ENCODE measurements at regions not wholly inside any gene's neighbourhood (a gene's known extent, or its start where the extent isn't known, plus 50 kb on each side); places are given as distances from the start of the nearest gene placed in this dataset.
A peak's percentile ranks its signal among the peaks of the same experiment; 100 is the strongest.

DNA sequence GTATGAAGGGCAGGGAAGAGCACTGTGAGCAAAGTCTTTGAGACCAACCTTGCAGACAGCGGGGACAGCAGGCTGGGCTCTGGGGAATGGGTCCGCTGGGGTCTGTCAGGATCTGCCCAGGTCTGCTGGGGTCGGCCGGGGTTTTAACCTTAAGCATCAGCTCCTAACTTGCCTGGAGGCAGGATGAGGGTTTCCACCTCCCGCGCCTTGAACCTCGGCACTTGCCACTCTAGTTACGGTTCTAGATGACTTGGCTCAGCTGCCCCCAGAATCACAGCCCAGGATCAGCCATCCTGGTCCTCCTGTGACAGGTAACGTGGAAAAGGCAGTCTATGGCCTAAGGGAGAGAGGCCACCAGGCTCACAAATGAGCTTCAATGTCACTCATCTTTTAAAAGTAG is 50.4 kb upstream of the CACUL1 start:
- intact Hi-C loops (cut with micrococcal nuclease), result no loop called here
- ATAC-seq (no peak), DNase-seq (no peak)
- H3K27ac ChIP-seq (ENCODE audit: low read depth, low read length), result no peak overlapping the region
- H3K4me1 Mint-ChIP-seq, result peaks cover 0 to 4% (median 0%) of the 10 kb centered on the region in 7 donors
- POLR2A ChIA-PET, result no interaction called here
- H3K4me1 ChIP-seq (ENCODE audit: control insufficient read depth in 2 of 2, insufficient read depth in 2 of 2, low read length in 2 of 2), result no peaks in the 10 kb centered on the region
- no peaks in the 10 kb centered on the region for H3K27me3 ChIP-seq (ENCODE audit: control insufficient read depth in 2 of 2, insufficient read depth in 2 of 2, low read length in 2 of 2)
- CTCF ChIA-PET, result no interaction called here
- H3K36me3 ChIP-seq (ENCODE audit: control insufficient read depth in 2 of 3, insufficient read depth in 3 of 3, low read length in 3 of 3), result no peaks in the 10 kb centered on the region
- H3K4me3 Mint-ChIP-seq, result no peak overlapping the region
- no peaks in the 10 kb centered on the region for H3K9me3 ChIP-seq (ENCODE audit: control insufficient read depth in 2 of 3, low read length in 3 of 3)
- no peak overlapping the region for H3K4me3 ChIP-seq (ENCODE audit: low read length)
- no peaks in the 10 kb centered on the region for H3K9me3 Mint-ChIP-seq
- no peak overlapping the region for H3K27ac Mint-ChIP-seq
- H3K36me3 Mint-ChIP-seq, result no peaks in the 10 kb centered on the region
- H3K27me3 Mint-ChIP-seq, result peaks cover 0 to 7% (median 3%) of the 10 kb centered on the region in 5 donors

DNA sequence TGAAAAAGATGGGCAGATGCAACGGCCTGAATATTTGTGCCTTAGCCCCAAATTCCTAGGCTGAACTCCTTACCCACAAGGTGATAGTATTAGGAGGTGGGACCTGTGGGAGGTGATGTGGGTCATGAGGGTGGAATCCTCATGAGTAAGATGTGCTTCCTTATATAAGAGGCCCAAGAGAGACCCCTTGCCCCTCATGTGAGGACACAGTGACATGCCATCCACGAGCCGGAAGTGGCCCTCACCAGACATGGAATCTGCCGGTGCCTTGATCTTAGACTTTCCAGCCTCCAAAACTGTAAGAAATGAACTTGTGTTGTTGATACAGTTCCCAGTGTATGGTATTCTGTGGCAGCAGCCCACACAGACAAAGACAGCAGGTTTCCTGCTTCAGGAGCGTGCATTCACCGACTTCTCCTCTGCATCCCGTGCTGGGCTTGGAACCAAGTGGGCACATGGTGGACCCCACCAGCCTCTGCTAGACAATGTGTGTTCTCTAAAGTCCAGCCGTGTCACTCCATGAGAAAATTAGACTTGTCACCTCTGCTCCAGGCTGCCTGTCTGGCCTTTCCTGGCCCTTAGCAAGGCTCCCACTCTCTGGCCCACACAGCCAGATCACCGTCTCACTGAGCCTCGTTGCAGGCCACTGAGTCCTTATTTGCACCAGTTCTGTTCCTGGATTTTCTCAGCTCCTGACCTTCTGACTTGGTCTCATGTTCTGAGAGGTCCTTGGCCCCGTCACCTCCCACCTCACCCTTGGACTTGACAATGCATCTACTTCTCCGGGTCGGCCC is 52.9 kb upstream of the CACUL1 start:
- Mint-ChIP-seq H3K9me3 (no peaks in the 10 kb centered on the region), H3K27ac (no peak overlapping the region), H3K4me3 (no peak overlapping the region), H3K27me3 (peaks cover 0 to 3% (median 0%) of the 10 kb centered on the region in 5 donors), H3K36me3 (no peaks in the 10 kb centered on the region), H3K4me1 (peaks cover 0 to 4% (median 0%) of the 10 kb centered on the region in 7 donors)
- CTCF ChIA-PET, result interaction anchor here (0.8 kb wide), 1 partner anchor 112 kb away, joined by 3 read pairs; no protein-coding TSS in a partner anchor
- Histone ChIP-seq H3K27me3 (ENCODE audit: control insufficient read depth in 2 of 2, insufficient read depth in 2 of 2, low read length in 2 of 2) (no peaks in the 10 kb centered on the region), H3K27ac (ENCODE audit: low read depth, low read length) (no peak overlapping the region), H3K36me3 (ENCODE audit: control insufficient read depth in 2 of 3, insufficient read depth in 3 of 3, low read length in 3 of 3) (no peaks in the 10 kb centered on the region), H3K9me3 (ENCODE audit: control insufficient read depth in 2 of 3, low read length in 3 of 3) (no peaks in the 10 kb centered on the region), H3K4me1 (ENCODE audit: control insufficient read depth in 2 of 2, insufficient read depth in 2 of 2, low read length in 2 of 2) (no peaks in the 10 kb centered on the region), H3K4me3 (ENCODE audit: low read length) (no peak overlapping the region)
- intact Hi-C loops (cut with micrococcal nuclease), result no loop called here
- POLR2A ChIA-PET, result no interaction called here
- DNase-seq (no peak), ATAC-seq (no peak)

GRCh38 chr10:118808601-118809356 is 54.0 kb upstream of the CACUL1 start:
- Mint-ChIP-seq H3K27ac (no peak overlapping the region), H3K36me3 (no peaks in the 10 kb centered on the region), H3K9me3 (no peaks in the 10 kb centered on the region), H3K4me3 (no peak overlapping the region), H3K4me1 (peaks cover 0 to 4% (median 0%) of the 10 kb centered on the region in 7 donors), H3K27me3 (peaks cover 0 to 6% (median 0%) of the 10 kb centered on the region in 5 donors)
- intact Hi-C loops (cut with micrococcal nuclease), result no loop called here
- ATAC-seq (no peak), DNase-seq (no peak)
- ChIA-PET CTCF (no interaction called here), POLR2A (no interaction called here)
- no peaks in the 10 kb centered on the region for H3K27me3 ChIP-seq (ENCODE audit: control insufficient read depth in 2 of 2, insufficient read depth in 2 of 2, low read length in 2 of 2)
- no peaks in the 10 kb centered on the region for H3K4me1 ChIP-seq (ENCODE audit: control insufficient read depth in 2 of 2, insufficient read depth in 2 of 2, low read length in 2 of 2)
- no peak overlapping the region for H3K4me3 ChIP-seq (ENCODE audit: low read length)
- H3K9me3 ChIP-seq (ENCODE audit: control insufficient read depth in 2 of 3, low read length in 3 of 3), result no peaks in the 10 kb centered on the region
- H3K36me3 ChIP-seq (ENCODE audit: control insufficient read depth in 2 of 3, insufficient read depth in 3 of 3, low read length in 3 of 3), result no peaks in the 10 kb centered on the region
- H3K27ac ChIP-seq (ENCODE audit: low read depth, low read length), result no peak overlapping the region

DNA sequence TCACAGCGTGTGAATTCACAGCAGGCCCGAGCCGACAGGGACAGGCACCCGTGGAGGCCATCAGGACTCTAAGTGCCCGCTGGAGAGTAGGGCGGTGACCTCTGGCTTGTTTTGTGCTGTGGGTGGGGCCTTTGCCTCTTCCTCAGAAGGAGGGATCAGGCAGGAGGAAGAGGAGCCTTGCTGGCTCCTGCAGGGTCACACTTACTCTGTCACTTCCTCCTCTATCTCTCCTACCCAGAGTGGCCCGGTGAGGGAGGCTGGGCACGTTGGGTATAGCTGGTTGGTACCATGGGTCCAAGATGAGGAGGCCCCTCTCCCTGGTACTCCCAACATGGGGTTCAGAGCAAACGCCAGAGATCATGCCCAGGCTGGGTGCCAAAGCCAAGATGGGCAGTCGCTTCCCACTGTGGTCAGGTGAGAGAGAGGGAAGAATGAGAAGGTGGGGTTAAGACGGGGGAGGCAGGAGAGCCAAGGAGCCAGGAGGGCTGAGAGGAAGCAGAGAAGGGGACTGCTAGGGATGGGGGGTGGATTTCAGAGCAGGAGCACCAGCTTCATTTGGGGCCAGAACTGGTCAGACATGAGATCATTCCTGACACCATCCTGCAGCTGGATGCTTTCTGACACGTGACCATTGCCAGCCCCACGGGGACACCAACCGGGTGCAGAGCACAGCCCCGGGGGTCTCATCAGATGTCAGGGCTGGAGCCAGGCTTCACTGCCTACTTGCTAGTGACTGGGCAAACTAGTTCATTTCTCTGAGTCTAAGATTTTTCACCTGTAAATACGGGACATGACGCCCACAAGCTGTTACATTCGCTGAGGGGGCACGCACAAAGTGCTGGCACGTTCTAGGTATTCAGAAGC is 54.8 kb upstream of the CACUL1 start:
- intact Hi-C loops (cut with micrococcal nuclease), result no loop called here
- H3K36me3 Mint-ChIP-seq, result no peaks in the 10 kb centered on the region
- H3K27ac ChIP-seq (ENCODE audit: low read depth, low read length), result no peak overlapping the region
- ChIA-PET CTCF (no interaction called here), POLR2A (no interaction called here)
- H3K4me1 ChIP-seq (ENCODE audit: control insufficient read depth in 2 of 2, insufficient read depth in 2 of 2, low read length in 2 of 2), result no peaks in the 10 kb centered on the region
- no peaks in the 10 kb centered on the region for H3K9me3 ChIP-seq (ENCODE audit: control insufficient read depth in 2 of 3, low read length in 3 of 3)
- no peaks in the 10 kb centered on the region for H3K9me3 Mint-ChIP-seq
- H3K27ac Mint-ChIP-seq, result no peak overlapping the region
- peaks cover 0 to 4% (median 0%) of the 10 kb centered on the region in 7 donors for H3K4me1 Mint-ChIP-seq
- H3K27me3 ChIP-seq (ENCODE audit: control insufficient read depth in 2 of 2, insufficient read depth in 2 of 2, low read length in 2 of 2), result no peaks in the 10 kb centered on the region
- DNase-seq, result no peak
- no peak for ATAC-seq
- peaks cover 0 to 8% (median 0%) of the 10 kb centered on the region in 5 donors for H3K27me3 Mint-ChIP-seq
- no peak overlapping the region for H3K4me3 ChIP-seq (ENCODE audit: low read length)
- no peaks in the 10 kb centered on the region for H3K36me3 ChIP-seq (ENCODE audit: control insufficient read depth in 2 of 3, insufficient read depth in 3 of 3, low read length in 3 of 3)
- no peak overlapping the region for H3K4me3 Mint-ChIP-seq

DNA sequence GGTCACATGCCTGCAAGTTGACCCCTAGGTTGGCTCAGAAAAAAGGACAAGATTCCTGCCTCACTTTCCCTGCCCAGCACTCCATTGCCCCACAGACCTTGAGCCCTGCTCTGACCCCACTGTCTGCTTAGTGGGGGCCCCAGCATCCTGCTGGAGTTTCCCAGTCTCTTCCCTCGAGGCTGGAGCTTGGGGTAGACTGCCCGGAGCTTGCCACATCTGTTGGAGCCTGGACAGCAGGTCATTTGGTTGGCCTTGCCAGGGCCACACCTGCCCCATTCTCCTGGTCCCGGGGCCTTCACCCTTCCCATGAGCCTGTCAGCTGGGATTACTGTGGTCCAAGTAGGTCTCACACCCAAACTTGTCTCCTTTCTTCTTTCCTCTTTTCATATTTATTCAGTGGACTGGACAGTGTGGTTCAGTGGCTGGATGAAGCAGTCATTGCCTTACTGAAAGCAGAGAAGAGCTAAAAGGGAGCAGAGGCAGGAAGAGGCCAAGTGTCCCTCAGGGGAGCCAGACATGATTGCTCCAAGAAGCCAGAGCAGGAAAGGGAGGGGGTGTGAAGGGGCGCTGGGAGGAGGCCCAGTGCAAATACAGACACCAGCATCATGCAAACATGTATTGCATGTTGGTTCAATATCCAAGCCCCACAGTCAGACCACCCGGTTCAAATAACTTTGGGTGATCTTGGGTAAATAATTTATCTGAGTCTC is 56.2 kb upstream of the CACUL1 start:
- no peaks in the 10 kb centered on the region for H3K4me1 ChIP-seq (ENCODE audit: control insufficient read depth in 2 of 2, insufficient read depth in 2 of 2, low read length in 2 of 2)
- ChIA-PET CTCF (no interaction called here), POLR2A (no interaction called here)
- intact Hi-C loops (cut with micrococcal nuclease), result no loop called here
- H3K9me3 ChIP-seq (ENCODE audit: control insufficient read depth in 2 of 3, low read length in 3 of 3), result no peaks in the 10 kb centered on the region
- no peak overlapping the region for H3K4me3 ChIP-seq (ENCODE audit: low read length)
- no peak overlapping the region for H3K4me3 Mint-ChIP-seq
- H3K4me1 Mint-ChIP-seq, result peaks cover 0 to 4% (median 0%) of the 10 kb centered on the region in 7 donors
- no peaks in the 10 kb centered on the region for H3K36me3 Mint-ChIP-seq
- peaks cover 0 to 2% (median 0%) of the 10 kb centered on the region in 11 donors for H3K9me3 Mint-ChIP-seq
- no peaks in the 10 kb centered on the region for H3K27me3 ChIP-seq (ENCODE audit: control insufficient read depth in 2 of 2, insufficient read depth in 2 of 2, low read length in 2 of 2)
- ATAC-seq (no peak), DNase-seq (no peak)
- no peak overlapping the region for H3K27ac ChIP-seq (ENCODE audit: low read depth, low read length)
- no peaks in the 10 kb centered on the region for H3K36me3 ChIP-seq (ENCODE audit: control insufficient read depth in 2 of 3, insufficient read depth in 3 of 3, low read length in 3 of 3)
- peak overlapping the region in 1 of 9 donors; percentile 16 for H3K27ac Mint-ChIP-seq
- peaks cover 0 to 8% (median 0%) of the 10 kb centered on the region in 5 donors for H3K27me3 Mint-ChIP-seq

GRCh38 chr10:118811675-118812392 is 57.1 kb upstream of the CACUL1 start:
- H3K36me3 ChIP-seq (ENCODE audit: control insufficient read depth in 2 of 3, insufficient read depth in 3 of 3, low read length in 3 of 3), result no peaks in the 10 kb centered on the region
- Mint-ChIP-seq H3K4me1 (peaks cover 0 to 4% (median 0%) of the 10 kb centered on the region in 7 donors), H3K9me3 (peaks cover 0 to 2% (median 0%) of the 10 kb centered on the region in 11 donors), H3K27me3 (peaks cover 0 to 8% (median 0%) of the 10 kb centered on the region in 5 donors), H3K36me3 (no peaks in the 10 kb centered on the region), H3K27ac (no peak overlapping the region), H3K4me3 (no peak overlapping the region)
- no peak overlapping the region for H3K27ac ChIP-seq (ENCODE audit: low read depth, low read length)
- ChIA-PET CTCF (no interaction called here), POLR2A (no interaction called here)
- H3K4me1 ChIP-seq (ENCODE audit: control insufficient read depth in 2 of 2, insufficient read depth in 2 of 2, low read length in 2 of 2), result no peaks in the 10 kb centered on the region
- DNase-seq, result no peak
- no peak overlapping the region for H3K4me3 ChIP-seq (ENCODE audit: low read length)
- no peaks in the 10 kb centered on the region for H3K9me3 ChIP-seq (ENCODE audit: control insufficient read depth in 2 of 3, low read length in 3 of 3)
- no peak for ATAC-seq
- intact Hi-C loops (cut with micrococcal nuclease), result no loop called here
- no peaks in the 10 kb centered on the region for H3K27me3 ChIP-seq (ENCODE audit: control insufficient read depth in 2 of 2, insufficient read depth in 2 of 2, low read length in 2 of 2)

All from naive thymus-derived CD4-positive, alpha-beta T cell (primary cell).